Transverse colon (tissue), 4 donors: ENCODE measurements at regions not wholly inside any gene's neighbourhood (a gene's known extent, or its start where the extent isn't known, plus 50 kb on each side); places are given as distances from the start of the nearest gene placed in this dataset.

Experiments used
- DNase-seq: peaks from one replicate; pipeline ENCODE4 v3.0.0-alpha.2; 2019
- H3K27ac ChIP-seq, 4 donors: fragments of 200-600 bp; sonication (generic); 2 replicates each; pipeline ENCODE4 v1.5.1; 2016 to 2018; ENCODE audit warnings: inconsistent platforms in 4 of 4
- H3K27me3 ChIP-seq: fragments of 200-600 bp; sonication (generic); 2 replicates; pipeline ENCODE4 v1.5.1; 2017; ENCODE audit warnings: inconsistent platforms
- H3K36me3 ChIP-seq, 4 donors: fragments of 200-600 bp; sonication (generic); 2 replicates each; pipeline ENCODE4 v1.5.1; 2017 to 2019; ENCODE audit warnings: inconsistent platforms in 4 of 4
- H3K4me1 ChIP-seq, 4 donors: fragments of 200-600 bp; sonication (generic); 2 replicates each; pipeline ENCODE4 v1.5.1; 2017 to 2020; ENCODE audit warnings: inconsistent platforms in 4 of 4
- H3K4me3 ChIP-seq, 4 donors: fragments of 200-600 bp; sonication (generic); 1 replicate in 1 of 4; 2 replicates in 3 of 4; pipeline versions ENCODE4 v1.5.1 to v1.6.1; 2017 to 2019; ENCODE audit warnings: inconsistent platforms in 4 of 4
- H3K9me3 ChIP-seq, 2 donors: fragments of 200-600 bp; sonication (generic); 2 replicates each; pipeline ENCODE4 v1.5.1; 2017 to 2019; ENCODE audit warnings: inconsistent platforms in 2 of 2
- EP300 ChIP-seq: sonication (generic); formaldehyde crosslinking; IDR thresholded peaks from one replicate; pipeline ENCODE4 v1.6.1; 2017; ENCODE audit warnings: antibody characterized with exemption, low read depth
- POLR2A ChIP-seq: fragments of 450-650 bp; IDR thresholded peaks from one replicate; pipeline ENCODE4 v1.6.1; 2016; ENCODE audit warnings: antibody characterized with exemption, mild to moderate bottlenecking, moderate library complexity
- POLR2AphosphoS5 ChIP-seq, 3 donors: sonication (generic); formaldehyde crosslinking; IDR thresholded peaks; one replicate each; pipeline ENCODE4 v1.6.1; 2016; ENCODE audit warnings: antibody characterized with exemption in 3 of 3
- WGBS, 2 donors: methylation state at CpG; one replicate each; pipeline ENCODE4 v1.1.5; 2018; ENCODE audit warnings: low coverage in 1 of 2; 5-methylcytosine and 5-hydroxymethylcytosine counted together
- in situ Hi-C, 4 donors: fragments of 200-750 bp; cut with MboI; loops; one replicate each; pipeline versions ENCODE4 v1.15.0 to v1.15.1; 2017; ENCODE audit warnings: low sequenced_read_pairs in 3 of 4, low pct_ligation_motif_present in 1 of 4, low pct_unique_long_range_greater_than_20kb in 1 of 4
- intact Hi-C: fragments of 100-400 bp; cut with DNase I; formaldehyde crosslinking; loops from one replicate; pipeline ENCODE4 v1.15.1; 2023; ENCODE audit warnings: low total_unique reads
- TF ChIP-seq, protein P1 (sequence below), 5 experiments: fragments of 200-600 bp in 3 of 5; fragments of 450-650 bp in 2 of 5; sonication (generic) in 3 of 5; IDR thresholded peaks; 1 replicate in 2 of 5; 2 replicates in 3 of 5; pipeline ENCODE4 v1.5.1; 2016 to 2017; ENCODE audit warnings: antibody characterized with exemption in 5 of 5, inconsistent platforms in 3 of 5, mild to moderate bottlenecking in 2 of 5, moderate library complexity in 1 of 5

DNA sequence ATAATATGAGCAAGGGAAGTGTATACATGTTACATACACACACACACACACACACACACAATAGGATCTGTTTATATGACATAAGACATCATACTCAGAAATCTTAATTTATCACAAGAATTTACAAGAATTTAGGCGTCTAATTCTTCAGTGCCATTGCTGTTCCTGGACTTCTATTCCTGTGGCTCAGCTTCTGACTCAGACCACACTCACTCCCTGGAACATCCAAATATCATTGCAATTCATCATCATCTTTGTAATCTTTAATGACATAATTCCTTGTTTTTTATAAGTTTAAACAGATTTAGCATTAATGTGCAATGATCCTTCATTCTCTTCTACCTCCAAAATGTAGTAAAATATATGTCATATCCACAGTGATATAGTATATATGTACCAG is 544.2 kb downstream of the FOXG1 start:
- no peak for DNase-seq
- intact Hi-C loops: no loop called here
- Histone ChIP-seq H3K4me3 (no peak overlapping the region), H3K27me3 (no peaks in the 10 kb centered on the region), H3K4me1 (no peaks in the 10 kb centered on the region), H3K36me3 (no peaks in the 10 kb centered on the region), H3K27ac (no peak overlapping the region), H3K9me3 (no peaks in the 10 kb centered on the region)
- 66 to 100% methylated on average over 1 of the region's 1 CpG for WGBS, 2 donors
- in situ Hi-C loops: no loop called here
- TF ChIP-seq POLR2A: no peak
- TF ChIP-seq POLR2AphosphoS5 (IDR thresholded peaks at IDR 0.05): no peak
- TF ChIP-seq EP300: no peak
- TF ChIP-seq, protein P1, sequence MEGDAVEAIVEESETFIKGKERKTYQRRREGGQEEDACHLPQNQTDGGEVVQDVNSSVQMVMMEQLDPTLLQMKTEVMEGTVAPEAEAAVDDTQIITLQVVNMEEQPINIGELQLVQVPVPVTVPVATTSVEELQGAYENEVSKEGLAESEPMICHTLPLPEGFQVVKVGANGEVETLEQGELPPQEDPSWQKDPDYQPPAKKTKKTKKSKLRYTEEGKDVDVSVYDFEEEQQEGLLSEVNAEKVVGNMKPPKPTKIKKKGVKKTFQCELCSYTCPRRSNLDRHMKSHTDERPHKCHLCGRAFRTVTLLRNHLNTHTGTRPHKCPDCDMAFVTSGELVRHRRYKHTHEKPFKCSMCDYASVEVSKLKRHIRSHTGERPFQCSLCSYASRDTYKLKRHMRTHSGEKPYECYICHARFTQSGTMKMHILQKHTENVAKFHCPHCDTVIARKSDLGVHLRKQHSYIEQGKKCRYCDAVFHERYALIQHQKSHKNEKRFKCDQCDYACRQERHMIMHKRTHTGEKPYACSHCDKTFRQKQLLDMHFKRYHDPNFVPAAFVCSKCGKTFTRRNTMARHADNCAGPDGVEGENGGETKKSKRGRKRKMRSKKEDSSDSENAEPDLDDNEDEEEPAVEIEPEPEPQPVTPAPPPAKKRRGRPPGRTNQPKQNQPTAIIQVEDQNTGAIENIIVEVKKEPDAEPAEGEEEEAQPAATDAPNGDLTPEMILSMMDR (IDR thresholded peaks at IDR 0.05): no peak

GRCh38 chr14:29311983-29312382 is 545.4 kb downstream of the FOXG1 start:
- H3K27me3 ChIP-seq: no peaks in the 10 kb centered on the region
- H3K27ac ChIP-seq: no peak overlapping the region
- no peak overlapping the region for H3K4me3 ChIP-seq
- intact Hi-C loops (no loop called here), in situ Hi-C loops (no loop called here)
- no peaks in the 10 kb centered on the region for H3K4me1 ChIP-seq
- H3K9me3 ChIP-seq: no peaks in the 10 kb centered on the region
- TF ChIP-seq, protein P1 (IDR thresholded peaks at IDR 0.05): no peak
- TF ChIP-seq POLR2A (no peak), EP300 (no peak), POLR2AphosphoS5 (IDR thresholded peaks at IDR 0.05) (no peak)
- WGBS, 2 donors: 50 to 53% methylated on average over 2 of the region's 2 CpGs
- H3K36me3 ChIP-seq: no peaks in the 10 kb centered on the region
- no peak for DNase-seq

GRCh38 chr14:29316936-29317335 is 550.3 kb downstream of the FOXG1 start:
- Histone ChIP-seq H3K27ac (no peak overlapping the region), H3K36me3 (no peaks in the 10 kb centered on the region), H3K9me3 (no peaks in the 10 kb centered on the region), H3K4me3 (no peak overlapping the region), H3K27me3 (no peaks in the 10 kb centered on the region), H3K4me1 (no peaks in the 10 kb centered on the region)
- WGBS, 2 donors: 54 to 69% methylated on average over 2 of the region's 2 CpGs
- in situ Hi-C loops: no loop called here
- intact Hi-C loops: no loop called here
- no peak for DNase-seq
- TF ChIP-seq POLR2A (no peak), EP300 (no peak), POLR2AphosphoS5 (IDR thresholded peaks at IDR 0.05) (no peak)
- TF ChIP-seq, protein P1 (IDR thresholded peaks at IDR 0.05): no peak

GRCh38 chr14:29317423-29317822 is 550.8 kb downstream of the FOXG1 start:
- no peak for DNase-seq
- Histone ChIP-seq H3K27ac (no peak overlapping the region), H3K36me3 (no peaks in the 10 kb centered on the region), H3K27me3 (no peaks in the 10 kb centered on the region), H3K9me3 (no peaks in the 10 kb centered on the region), H3K4me3 (no peak overlapping the region), H3K4me1 (no peaks in the 10 kb centered on the region)
- in situ Hi-C loops: no loop called here
- 81 to 82% methylated on average over 1 of the region's 1 CpG for WGBS, 2 donors
- intact Hi-C loops: no loop called here
- TF ChIP-seq EP300 (no peak), POLR2AphosphoS5 (IDR thresholded peaks at IDR 0.05) (no peak), POLR2A (no peak)
- TF ChIP-seq, protein P1 (IDR thresholded peaks at IDR 0.05): no peak
